Colonic mucosa (tissue), 4 donors: ENCODE measurements at regions not wholly inside any gene's neighbourhood (a gene's known extent, or its start where the extent isn't known, plus 50 kb on each side); places are given as distances from the start of the nearest gene placed in this dataset.

Source experiments
- DNase-seq: peaks from one replicate; pipeline ENCODE4 v3.0.0-alpha.2; 2020
- H3K27ac ChIP-seq: fragments of 200-600 bp; one replicate; pipeline ENCODE4 v1.8.0; 2021
- H3K27me3 ChIP-seq: fragments of 200-600 bp; one replicate; pipeline ENCODE4 v1.8.0; 2021
- H3K36me3 ChIP-seq: fragments of 200-600 bp; one replicate; pipeline ENCODE4 v1.8.0; 2021
- H3K4me1 ChIP-seq: fragments of 200-600 bp; one replicate; pipeline ENCODE4 v1.8.0; 2021; ENCODE audit warnings: mild to moderate bottlenecking
- H3K4me3 ChIP-seq: fragments of 200-600 bp; one replicate; pipeline ENCODE4 v1.8.0; 2021
- H3K9ac ChIP-seq, 2 donors: one replicate each; pipeline ENCODE4 v1.7.0; 2013; ENCODE audit warnings: control low read depth in 2 of 2, low read depth in 2 of 2, low read length in 2 of 2
- H3K9me3 ChIP-seq: fragments of 200-600 bp; one replicate; pipeline ENCODE4 v1.8.0; 2021
- intact Hi-C: fragments of 100-400 bp; cut with DNase I; formaldehyde crosslinking; loops from one replicate; pipeline ENCODE4 v1.14.1; 2022
- TF ChIP-seq, protein P1 (sequence below): fragments of 200-600 bp; IDR thresholded peaks from one replicate; pipeline ENCODE4 v1.8.0; 2022; ENCODE audit warnings: antibody characterized with exemption, mild to moderate bottlenecking
- donor health status: healthy.
- donor health status: DM: no; HTN: no; CAD: no.
- donor health status: DM: no; HTN: no; CAD: no.

DNA sequence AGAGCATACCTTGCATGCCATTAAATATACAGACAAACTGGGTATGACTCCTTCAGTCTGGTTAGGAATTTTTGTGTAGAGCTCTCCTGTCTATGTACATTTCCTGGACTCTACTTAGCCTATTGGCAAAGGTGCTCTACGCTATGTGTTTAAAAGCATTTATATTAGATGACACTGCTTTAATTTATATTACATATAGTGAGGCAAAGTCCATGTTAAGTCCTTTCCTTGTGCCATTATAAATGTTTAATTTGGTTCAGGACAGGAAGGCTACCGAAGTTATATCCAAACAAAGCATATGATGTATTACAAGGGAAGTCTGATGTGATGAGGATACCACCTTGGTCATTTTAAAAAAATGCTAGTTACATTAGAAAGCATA lies 117.4 kb upstream of the RAB27B start:
- Histone ChIP-seq H3K27ac (no peak overlapping the region), H3K4me1 (no peaks in the 10 kb centered on the region), H3K36me3 (no peaks in the 10 kb centered on the region), H3K9me3 (no peaks in the 10 kb centered on the region), H3K27me3 (no peaks in the 10 kb centered on the region), H3K9ac (no peak overlapping the region), H3K4me3 (no peak overlapping the region)
- TF ChIP-seq, protein P1, sequence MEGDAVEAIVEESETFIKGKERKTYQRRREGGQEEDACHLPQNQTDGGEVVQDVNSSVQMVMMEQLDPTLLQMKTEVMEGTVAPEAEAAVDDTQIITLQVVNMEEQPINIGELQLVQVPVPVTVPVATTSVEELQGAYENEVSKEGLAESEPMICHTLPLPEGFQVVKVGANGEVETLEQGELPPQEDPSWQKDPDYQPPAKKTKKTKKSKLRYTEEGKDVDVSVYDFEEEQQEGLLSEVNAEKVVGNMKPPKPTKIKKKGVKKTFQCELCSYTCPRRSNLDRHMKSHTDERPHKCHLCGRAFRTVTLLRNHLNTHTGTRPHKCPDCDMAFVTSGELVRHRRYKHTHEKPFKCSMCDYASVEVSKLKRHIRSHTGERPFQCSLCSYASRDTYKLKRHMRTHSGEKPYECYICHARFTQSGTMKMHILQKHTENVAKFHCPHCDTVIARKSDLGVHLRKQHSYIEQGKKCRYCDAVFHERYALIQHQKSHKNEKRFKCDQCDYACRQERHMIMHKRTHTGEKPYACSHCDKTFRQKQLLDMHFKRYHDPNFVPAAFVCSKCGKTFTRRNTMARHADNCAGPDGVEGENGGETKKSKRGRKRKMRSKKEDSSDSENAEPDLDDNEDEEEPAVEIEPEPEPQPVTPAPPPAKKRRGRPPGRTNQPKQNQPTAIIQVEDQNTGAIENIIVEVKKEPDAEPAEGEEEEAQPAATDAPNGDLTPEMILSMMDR, result no peak
- no peak for DNase-seq
- intact Hi-C loops, result no loop called here

DNA sequence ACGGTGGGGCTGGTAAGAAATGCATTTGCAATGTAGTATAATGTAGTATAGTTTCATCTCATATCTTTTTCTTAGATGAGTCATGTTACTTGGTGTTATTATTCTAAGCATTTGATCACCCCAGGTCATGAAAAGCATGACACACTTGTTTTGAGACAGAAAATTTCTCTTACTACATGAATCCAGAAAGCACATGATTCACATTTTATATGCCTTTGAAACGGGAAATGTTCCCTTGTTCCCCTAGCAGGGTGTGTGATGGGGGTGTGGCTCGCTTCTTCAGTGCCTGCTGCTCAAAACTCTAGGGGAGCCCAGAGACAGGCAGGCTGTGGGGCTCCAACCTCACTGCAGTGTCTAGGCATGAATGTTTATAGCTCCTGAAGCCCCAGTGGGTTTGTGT lies 116.0 kb upstream of the RAB27B start:
- DNase-seq, result peak; percentile 51
- intact Hi-C loops, result no loop called here

DNA sequence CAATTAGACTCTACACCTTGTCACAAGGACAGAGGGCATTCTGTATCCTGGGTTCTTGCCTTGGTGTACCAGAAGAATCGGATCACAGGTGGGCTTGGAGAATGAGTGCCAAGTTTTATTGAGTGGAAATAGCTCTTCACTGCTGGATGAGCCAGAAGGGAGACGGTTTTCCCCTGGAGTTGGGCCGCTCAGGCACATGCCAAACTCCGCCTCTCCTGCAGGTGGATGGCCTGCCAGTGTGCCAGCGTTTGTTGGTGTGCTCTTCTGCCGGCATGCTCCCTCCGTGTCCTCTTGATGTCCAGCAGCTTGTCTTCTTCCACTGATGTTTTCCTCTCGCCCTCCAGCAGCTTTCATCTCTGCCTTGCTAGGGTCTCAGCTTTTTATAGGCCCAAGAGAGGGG lies 115.5 kb upstream of the RAB27B start:
- H3K9ac ChIP-seq, result no peak overlapping the region
- no peak overlapping the region for H3K4me3 ChIP-seq
- no peaks in the 10 kb centered on the region for H3K27me3 ChIP-seq
- intact Hi-C loops, result no loop called here
- H3K27ac ChIP-seq, result no peak overlapping the region
- H3K9me3 ChIP-seq, result no peaks in the 10 kb centered on the region
- peak; percentile 40 for DNase-seq
- no peaks in the 10 kb centered on the region for H3K36me3 ChIP-seq
- no peaks in the 10 kb centered on the region for H3K4me1 ChIP-seq
- TF ChIP-seq, protein P1, result no peak

More for the DNA sequence above, 116.0 kb upstream of the RAB27B start:
- no peak overlapping the region for H3K4me3 ChIP-seq
- no peak overlapping the region for H3K9ac ChIP-seq
- TF ChIP-seq, protein P1, result no peak
- no peaks in the 10 kb centered on the region for H3K27me3 ChIP-seq
- no peak overlapping the region for H3K27ac ChIP-seq
- H3K4me1 ChIP-seq, result no peaks in the 10 kb centered on the region
- no peaks in the 10 kb centered on the region for H3K36me3 ChIP-seq
- H3K9me3 ChIP-seq, result no peaks in the 10 kb centered on the region

DNA sequence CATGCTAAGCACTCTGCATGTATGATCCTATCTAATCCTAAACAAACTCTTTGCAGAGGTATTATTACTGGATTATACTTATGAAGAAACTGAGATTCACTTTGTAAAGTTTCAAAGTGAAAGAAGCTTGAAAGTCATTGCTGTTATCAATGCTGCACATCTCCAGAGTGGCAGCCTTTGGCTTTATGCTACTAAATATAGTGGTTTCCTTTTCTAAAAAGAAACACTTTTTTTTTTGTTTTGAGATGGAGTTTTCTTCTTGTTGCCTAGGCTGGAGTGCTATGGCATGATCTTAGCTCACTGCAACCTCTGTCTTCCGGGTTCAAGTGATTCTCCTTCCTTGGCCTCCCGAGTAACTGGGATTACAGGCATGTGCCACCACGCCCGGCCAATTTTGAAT lies 114.9 kb upstream of the RAB27B start:
- Histone ChIP-seq H3K36me3 (no peaks in the 10 kb centered on the region), H3K9me3 (no peaks in the 10 kb centered on the region), H3K4me1 (no peaks in the 10 kb centered on the region), H3K27me3 (no peaks in the 10 kb centered on the region), H3K27ac (no peak overlapping the region), H3K9ac (no peak overlapping the region), H3K4me3 (no peak overlapping the region)
- TF ChIP-seq, protein P1, result no peak
- intact Hi-C loops, result no loop called here
- DNase-seq, result no peak

DNA sequence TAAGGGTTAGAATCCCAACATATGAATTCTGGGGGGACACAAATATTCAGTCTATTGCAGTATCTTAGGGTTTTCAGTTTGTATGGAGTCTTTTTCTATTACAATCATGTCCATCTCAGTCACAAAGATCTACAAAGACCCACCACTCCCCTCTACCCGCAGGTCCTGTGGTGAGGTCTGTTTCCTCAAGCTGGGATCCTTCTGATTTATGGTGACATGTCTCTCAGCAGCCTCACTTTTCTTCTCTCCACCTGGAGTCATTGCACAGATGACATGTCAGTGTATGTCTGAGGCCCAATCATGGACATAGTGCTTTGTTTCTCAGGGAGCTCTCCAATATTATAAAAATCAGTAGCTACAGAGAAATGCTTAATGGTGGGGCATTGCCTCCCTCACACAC lies 113.4 kb upstream of the RAB27B start:
- intact Hi-C loops, result no loop called here
- H3K27me3 ChIP-seq, result no peaks in the 10 kb centered on the region
- no peak overlapping the region for H3K4me3 ChIP-seq
- no peak for DNase-seq
- TF ChIP-seq, protein P1, result no peak
- no peaks in the 10 kb centered on the region for H3K36me3 ChIP-seq
- no peaks in the 10 kb centered on the region for H3K9me3 ChIP-seq
- no peak overlapping the region for H3K9ac ChIP-seq
- no peaks in the 10 kb centered on the region for H3K4me1 ChIP-seq
- H3K27ac ChIP-seq, result no peak overlapping the region

DNA sequence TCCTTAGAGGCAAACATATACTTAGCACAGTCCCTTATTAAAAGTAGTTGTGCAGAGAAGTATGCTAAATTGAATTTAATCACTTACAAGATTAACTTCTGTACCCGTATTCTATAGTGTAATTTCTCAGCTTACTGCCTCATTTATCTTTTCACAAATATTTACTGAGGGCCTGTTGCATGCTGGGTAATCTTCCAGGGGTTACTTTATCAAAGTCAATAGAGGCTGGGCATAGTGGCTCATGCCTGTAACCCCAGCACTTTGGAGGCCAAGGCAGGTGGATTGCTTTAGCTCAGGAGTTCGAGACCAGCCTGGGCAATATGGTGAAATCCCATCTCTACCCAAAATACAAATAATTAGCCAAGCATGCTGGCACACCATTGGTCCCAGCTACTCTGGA lies 111.7 kb upstream of the RAB27B start:
- Histone ChIP-seq H3K9me3 (no peaks in the 10 kb centered on the region), H3K4me1 (no peaks in the 10 kb centered on the region), H3K4me3 (no peak overlapping the region), H3K36me3 (no peaks in the 10 kb centered on the region), H3K9ac (no peak overlapping the region), H3K27me3 (no peaks in the 10 kb centered on the region), H3K27ac (no peak overlapping the region)
- intact Hi-C loops, result no loop called here
- peak; percentile 41 for DNase-seq
- TF ChIP-seq, protein P1, result no peak
